Body of pancreas (tissue), 4 donors: ENCODE measurements at regions not wholly inside any gene's neighbourhood (a gene's known extent, or its start where the extent isn't known, plus 50 kb on each side); places are given as distances from the start of the nearest gene placed in this dataset.

ENCODE experiments used
- CTCF ChIP-seq, 7 experiments: fragments of 450-650 bp in 4 of 7; fragments of 200-600 bp in 3 of 7; sonication (generic) in 3 of 7; IDR thresholded peaks; one replicate each; pipeline ENCODE4 v1.5.1; 2016 to 2019; ENCODE audit warnings: antibody characterized with exemption in 7 of 7
- POLR2A ChIP-seq, 3 donors: fragments of 450-650 bp; IDR thresholded peaks; one replicate each; pipeline ENCODE4 v1.6.1; 2016; ENCODE audit warnings: antibody characterized with exemption in 3 of 3, mild to moderate bottlenecking in 2 of 3

- no peak for TF ChIP-seq CTCF (IDR thresholded peaks at IDR 0.05)
- TF ChIP-seq POLR2A (IDR thresholded peaks at IDR 0.05) = no peak
Measured at GRCh38 chr10:15455456-15455855, 84.4 kb upstream of the FAM171A1 start.
